IMR-90 (cell line): ENCODE measurements at regions not wholly inside any gene's neighbourhood (a gene's known extent, or its start where the extent isn't known, plus 50 kb on each side); places are given as distances from the start of the nearest gene placed in this dataset.

Experiments
- ATAC-seq: fragments of 200-7000 bp; cut with Tn5 transposase; 2 replicates; pipeline ENCODE4 v1.9.1; 2020; ENCODE audit warnings: low read depth, mild to moderate bottlenecking, moderate library complexity
- BruUV-seq: library from RNA; stranded (reverse); fragments of 400-500 nt; replicated peaks from 2 replicates; lab custom pipeline; 2021; lab: Mats Ljungman, UMichigan
- CTCF ChIA-PET: fragments of 300-600 bp; formaldehyde crosslinking; extraction: SDS; loops from one replicate; lab custom pipeline; 2021; ENCODE audit warnings: antibody characterized with exemption; lab: Yijun Ruan, JAX
- POLR2A ChIA-PET: fragments of 300-600 bp; sonication (Branson Sonifier 250); formaldehyde crosslinking; loops from one replicate; lab custom pipeline; 2022; ENCODE audit warnings: antibody characterized with exemption; ENCODE audit not compliant: unreplicated experiment; lab: Charles Lee
- DNase-seq: peaks from one replicate; pipeline ENCODE4 v3.0.0; 2013
- H2AFZ ChIP-seq: replicated peaks from 2 replicates; pipeline ENCODE3; 2013; ENCODE audit warnings: low read length, mild to moderate bottlenecking; ENCODE audit not compliant: poor library complexity
- H2AK5ac ChIP-seq: 2 replicates; pipeline ENCODE4 v1.6.1; 2013; ENCODE audit warnings: low read depth, low read length, inconsistent platforms
- H2AK9ac ChIP-seq: replicated peaks from 2 replicates; pipeline ENCODE3; 2013; ENCODE audit warnings: mild to moderate bottlenecking, low read depth, low read length, moderate library complexity; ENCODE audit not compliant: poor library complexity
- H2BK120ac ChIP-seq: 2 replicates; pipeline ENCODE4 v1.6.1; 2013; ENCODE audit warnings: low read depth, low read length, inconsistent platforms
- H2BK15ac ChIP-seq: 3 replicates; pipeline ENCODE4 v1.6.1; 2013; ENCODE audit warnings: low read depth, low read length, inconsistent platforms
- H2BK20ac ChIP-seq: 2 replicates; pipeline ENCODE4 v1.6.1; 2013; ENCODE audit warnings: low read depth, mild to moderate bottlenecking, inconsistent platforms, low read length, moderate library complexity
- H2BK5ac ChIP-seq: 2 replicates; pipeline ENCODE4 v1.6.1; 2013; ENCODE audit warnings: mild to moderate bottlenecking, low read depth, low read length, inconsistent platforms; ENCODE audit not compliant: poor library complexity, severe bottlenecking
- H3K14ac ChIP-seq: replicated peaks from 2 replicates; pipeline ENCODE4 v1.6.1; 2013; ENCODE audit warnings: low read depth, low read length, inconsistent platforms
- H3K18ac ChIP-seq: 2 replicates; pipeline ENCODE4 v1.6.1; 2013; ENCODE audit warnings: low read depth, low read length, control low read depth
- H3K23ac ChIP-seq: 2 replicates; pipeline ENCODE4 v1.6.1; 2013; ENCODE audit warnings: low read depth, low read length, inconsistent platforms
- H3K27ac ChIP-seq: 2 replicates; pipeline ENCODE4 v1.5.1; 2013; ENCODE audit warnings: mild to moderate bottlenecking, control low read depth, low read length; ENCODE audit not compliant: insufficient read depth
- H3K27me3 ChIP-seq: 2 replicates; pipeline ENCODE4 v1.6.1; 2013; ENCODE audit warnings: low read length; ENCODE audit not compliant: control insufficient read depth, insufficient read depth
- H3K36me3 ChIP-seq: 2 replicates; pipeline ENCODE4 v1.6.1; 2013; ENCODE audit warnings: low read length, mixed read lengths; ENCODE audit not compliant: control insufficient read depth, insufficient read depth
- H3K4ac ChIP-seq: 2 replicates; pipeline ENCODE4 v1.6.1; 2013; ENCODE audit warnings: low read depth, low read length, inconsistent platforms
- H3K4me1 ChIP-seq: 2 replicates; pipeline ENCODE4 v1.6.1; 2013; ENCODE audit warnings: low read length, mixed read lengths; ENCODE audit not compliant: control insufficient read depth, insufficient read depth
- H3K4me2 ChIP-seq: 2 replicates; pipeline ENCODE4 v1.6.1; 2013; ENCODE audit warnings: low read depth, mild to moderate bottlenecking, control low read depth, low read length, moderate library complexity
- H3K4me3 ChIP-seq: 2 replicates; pipeline ENCODE4 v1.5.1; 2013; ENCODE audit warnings: low read depth, mild to moderate bottlenecking, control low read depth, low read length, moderate library complexity; ENCODE audit not compliant: insufficient read depth
- H3K56ac ChIP-seq: 2 replicates; pipeline ENCODE4 v1.6.1; 2013; ENCODE audit warnings: low read length, inconsistent platforms; ENCODE audit not compliant: insufficient read depth; ENCODE audit errors: extremely low read depth
- H3K79me1 ChIP-seq, 2 experiments: 2 replicates each; pipeline ENCODE4 v1.6.1; 2013; ENCODE audit warnings: low read length in 2 of 2, inconsistent platforms in 1 of 2, low read depth in 1 of 2
- H3K9ac ChIP-seq: 2 replicates; pipeline ENCODE4 v1.6.1; 2013; ENCODE audit warnings: low read depth, low read length, control low read depth
- H3K9me1 ChIP-seq: 2 replicates; pipeline ENCODE4 v1.6.1; 2013; ENCODE audit warnings: low read length, inconsistent platforms; ENCODE audit not compliant: insufficient read depth
- H3K9me3 ChIP-seq: 2 replicates; pipeline ENCODE4 v1.6.1; 2013; ENCODE audit warnings: low read length; ENCODE audit not compliant: control insufficient read depth, insufficient read depth
- H4K20me1 ChIP-seq: 2 replicates; pipeline ENCODE4 v1.6.1; 2013; ENCODE audit warnings: low read length, inconsistent platforms; ENCODE audit not compliant: insufficient read depth
- H4K5ac ChIP-seq: 2 replicates; pipeline ENCODE4 v1.6.1; 2013; ENCODE audit warnings: mild to moderate bottlenecking, low read depth, low read length, control low read depth
- H4K8ac ChIP-seq, 2 experiments: 2 replicates each; pipeline ENCODE4 v1.6.1; 2013; ENCODE audit warnings: low read depth in 2 of 2, low read length in 2 of 2, control low read depth in 1 of 2, inconsistent platforms in 1 of 2
- H4K91ac ChIP-seq: 2 replicates; pipeline ENCODE4 v1.6.1; 2013; ENCODE audit warnings: low read depth, low read length, inconsistent platforms; ENCODE audit not compliant: insufficient read depth
- BHLHE40 ChIP-seq: fragments of 150-350 bp; IDR thresholded peaks from 2 replicates; pipeline ENCODE4 v1.6.1; 2016; ENCODE audit warnings: mild to moderate bottlenecking, low read depth, low read length
- CHD1 ChIP-seq: IDR thresholded peaks from 2 replicates; pipeline ENCODE4 v1.6.1; 2012; ENCODE audit warnings: low read depth, low read length, improper control_type of control experiment
- FOS ChIP-seq: fragments of 150-350 bp; IDR thresholded peaks from 2 replicates; pipeline ENCODE4 v1.6.1; 2016; ENCODE audit warnings: low read depth, low read length
- MAFK ChIP-seq: IDR thresholded peaks from 2 replicates; pipeline ENCODE4 v1.6.1; 2012; ENCODE audit warnings: low read depth, low read length, improper control_type of control experiment
- NFE2L2 ChIP-seq: fragments of 150-350 bp; IDR thresholded peaks from 2 replicates; pipeline ENCODE4 v1.6.1; 2016; ENCODE audit warnings: low read depth, mild to moderate bottlenecking, low read length
- POLR2A ChIP-seq: IDR thresholded peaks from 2 replicates; pipeline ENCODE4 v1.6.1; 2012; ENCODE audit warnings: mild to moderate bottlenecking, low read depth, low read length
- RAD21 ChIP-seq: IDR thresholded peaks from 2 replicates; pipeline ENCODE4 v1.6.1; 2012; ENCODE audit warnings: low read length, improper control_type of control experiment
- RFX5 ChIP-seq: IDR thresholded peaks from 2 replicates; pipeline ENCODE4 v1.8.0; 2012; ENCODE audit warnings: low read depth, mild to moderate bottlenecking, low read length, moderate library complexity
- SMC3 ChIP-seq: fragments of 150-350 bp; IDR thresholded peaks from 2 replicates; pipeline ENCODE4 v1.6.1; 2016; ENCODE audit warnings: low read depth, mild to moderate bottlenecking, antibody characterized with exemption, low read length, moderate library complexity
- WGBS, 2 experiments: methylation state at CpG; one replicate each; pipeline versions ENCODE4 v1.1.5 to v1.1.7; 2013; ENCODE audit warnings: missing lambda C conversion rate in 2 of 2; ENCODE audit not compliant: insufficient read length in 1 of 2; ENCODE audit errors: extremely low coverage in 2 of 2; 5-methylcytosine and 5-hydroxymethylcytosine counted together
- dilution Hi-C: fragments of 300-500 bp; cut with HindIII; formaldehyde crosslinking; loops from one replicate; pipeline ENCODE4 v1.14.3; 2018; ENCODE audit warnings: low sequenced_read_pairs; ENCODE audit not compliant: unreplicated experiment
- in situ Hi-C: fragments of 300-500 bp; cut with MboI; formaldehyde crosslinking; loops from 3 replicates; pipeline ENCODE4 v1.14.3; 2019; ENCODE audit warnings: low sequenced_read_pairs, inconsistent platforms, mixed read lengths
- intact Hi-C: fragments of 100-400 bp; cut with micrococcal nuclease; formaldehyde crosslinking; loops from 2 replicates; pipeline ENCODE4 v1.10.0; 2022
- TF ChIP-seq, protein P1 (sequence below): fragments of 150-350 bp; IDR thresholded peaks from 2 replicates; pipeline ENCODE4 v1.6.1; 2016; ENCODE audit warnings: low read depth, mild to moderate bottlenecking, low read length, moderate library complexity, borderline replicate concordance
- TF ChIP-seq, protein P2 (sequence below): fragments of 150-350 bp; IDR thresholded peaks from 2 replicates; pipeline ENCODE4 v1.6.1; 2017; ENCODE audit warnings: mild to moderate bottlenecking, antibody characterized with exemption, low read length, low read depth

- no peaks in the 10 kb centered on the region for H3K27me3 ChIP-seq
- intact Hi-C loops (no loop called here), dilution Hi-C loops (no loop called here), in situ Hi-C loops (no loop called here)
- H3K27ac ChIP-seq: no peak overlapping the region
- H3K9ac ChIP-seq: no peak overlapping the region
- no peak overlapping the region for H2BK20ac ChIP-seq
- no peaks in the 10 kb centered on the region for H3K36me3 ChIP-seq
- H3K56ac ChIP-seq: no peak overlapping the region
- no peak overlapping the region for H4K91ac ChIP-seq
- H3K4me1 ChIP-seq: peaks cover 5% of the 10 kb centered on the region
- DNase-seq (no peak), ATAC-seq (no peak)
- H3K4me2 ChIP-seq: no peak overlapping the region
- H3K79me1 ChIP-seq: no peaks in the 10 kb centered on the region
- no peak overlapping the region for H4K5ac ChIP-seq
- H2AK5ac ChIP-seq: no peak overlapping the region
- no peak overlapping the region for H3K23ac ChIP-seq
- H2BK15ac ChIP-seq: no peak overlapping the region
- H2BK5ac ChIP-seq: no peak overlapping the region
- CTCF ChIA-PET: no interaction called here
- H2AFZ ChIP-seq: no peak overlapping the region
- peaks cover 2% of the 10 kb centered on the region; the same call in 1 of the 2 replicates for H3K9me1 ChIP-seq
- no peak overlapping the region; the same call in 1 of the 2 replicates for H3K14ac ChIP-seq
- no peak for TF ChIP-seq BHLHE40
- no peak for TF ChIP-seq NFE2L2
- TF ChIP-seq RFX5: no peak
- TF ChIP-seq, protein P1, sequence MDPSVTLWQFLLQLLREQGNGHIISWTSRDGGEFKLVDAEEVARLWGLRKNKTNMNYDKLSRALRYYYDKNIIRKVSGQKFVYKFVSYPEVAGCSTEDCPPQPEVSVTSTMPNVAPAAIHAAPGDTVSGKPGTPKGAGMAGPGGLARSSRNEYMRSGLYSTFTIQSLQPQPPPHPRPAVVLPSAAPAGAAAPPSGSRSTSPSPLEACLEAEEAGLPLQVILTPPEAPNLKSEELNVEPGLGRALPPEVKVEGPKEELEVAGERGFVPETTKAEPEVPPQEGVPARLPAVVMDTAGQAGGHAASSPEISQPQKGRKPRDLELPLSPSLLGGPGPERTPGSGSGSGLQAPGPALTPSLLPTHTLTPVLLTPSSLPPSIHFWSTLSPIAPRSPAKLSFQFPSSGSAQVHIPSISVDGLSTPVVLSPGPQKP: no peak
- no peak for TF ChIP-seq FOS
- TF ChIP-seq, protein P2, sequence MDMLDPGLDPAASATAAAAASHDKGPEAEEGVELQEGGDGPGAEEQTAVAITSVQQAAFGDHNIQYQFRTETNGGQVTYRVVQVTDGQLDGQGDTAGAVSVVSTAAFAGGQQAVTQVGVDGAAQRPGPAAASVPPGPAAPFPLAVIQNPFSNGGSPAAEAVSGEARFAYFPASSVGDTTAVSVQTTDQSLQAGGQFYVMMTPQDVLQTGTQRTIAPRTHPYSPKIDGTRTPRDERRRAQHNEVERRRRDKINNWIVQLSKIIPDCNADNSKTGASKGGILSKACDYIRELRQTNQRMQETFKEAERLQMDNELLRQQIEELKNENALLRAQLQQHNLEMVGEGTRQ: no peak
- no peak for TF ChIP-seq MAFK
- TF ChIP-seq SMC3: no peak
- no peak for TF ChIP-seq POLR2A
- TF ChIP-seq RAD21: no peak
- no peak for TF ChIP-seq CHD1
- H3K4me3 ChIP-seq: no peak overlapping the region
- no peaks in the 10 kb centered on the region for H3K9me3 ChIP-seq
- H4K8ac ChIP-seq: no peak overlapping the region
- POLR2A ChIA-PET: no interaction called here
- BruUV-seq: no TSS peak
- no peak overlapping the region for H3K18ac ChIP-seq
- WGBS, 2 experiments: 85% methylated on average over 5 of the region's 5 CpGs; no CpG with 5 or more reads in 1 of the 2 experiments
- H2BK120ac ChIP-seq: no peak overlapping the region; the same call in 1 of the 2 replicates
- no peak overlapping the region for H3K4ac ChIP-seq
- no peaks in the 10 kb centered on the region for H4K20me1 ChIP-seq
- H2AK9ac ChIP-seq: no peak overlapping the region
These were observed 244.0 kb upstream of the THBS1 start for GRCh38 chr15:39336926-39337325.
